HepG2 (cell line): ENCODE measurements at regions not wholly inside any gene's neighbourhood (a gene's known extent, or its start where the extent isn't known, plus 50 kb on each side); places are given as distances from the start of the nearest gene placed in this dataset.

Experiments
- ATAC-seq: fragments of 200-7000 bp; cut with Tn5 transposase; 3 replicates; pipeline ENCODE4 v1.9.1; 2020; ENCODE audit warnings: mild to moderate bottlenecking, moderate library complexity
- BruUV-seq: library from RNA; stranded (reverse); fragments of 400-500 nt; replicated peaks from 2 replicates; lab custom pipeline; 2021; lab: Mats Ljungman, UMichigan
- CTCF ChIA-PET: fragments of 300-600 bp; formaldehyde crosslinking; extraction: SDS; loops from one replicate; lab custom pipeline; 2021; ENCODE audit warnings: low total read pairs, inconsistent platforms, low intra/inter-chr PET ratio; lab: Yijun Ruan, JAX
- POLR2A ChIA-PET: fragments of 350-600 bp; sonication (Branson Sonifier 250); formaldehyde crosslinking; loops from one replicate; lab custom pipeline; 2020; ENCODE audit warnings: antibody characterized with exemption, inconsistent platforms; lab: Yijun Ruan, JAX
- DNase-seq: peaks from one replicate; pipeline ENCODE4 v3.0.0-alpha.2; 2015; ENCODE audit warnings: low spot score
- FAIRE-seq: peaks from 3 replicates; lab custom pipeline; 2011; peaks lifted over from hg19 to GRCh38; lab: Jason Lieb, UNC
- H2AFZ ChIP-seq: one replicate; pipeline ENCODE4 v1.6.1; 2011; ENCODE audit warnings: low read length, inconsistent platforms
- H3K27ac ChIP-seq: fragments of 300-600 bp; 3 replicates; pipeline ENCODE4 v1.8.0; 2011; ENCODE audit warnings: mixed run types, mild to moderate bottlenecking, mixed read lengths, low read length, inconsistent platforms; ENCODE audit not compliant: insufficient read depth; ENCODE audit errors: extremely low read length
- H3K27me3 ChIP-seq, 2 experiments: fragments of 200-600 bp in 1 of 2; 2 replicates in 1 of 2; 3 replicates in 1 of 2; pipeline versions ENCODE4 v1.6.0 to v1.8.0; 2011; ENCODE audit warnings: low read length in 2 of 2, mild to moderate bottlenecking in 2 of 2, moderate library complexity in 2 of 2, inconsistent platforms in 1 of 2; ENCODE audit not compliant: insufficient read depth in 2 of 2, control insufficient read depth in 1 of 2
- H3K36me3 ChIP-seq, 2 experiments: fragments of 200-600 bp in 1 of 2; replicated peaks in 1 of 2; 2 replicates in 1 of 2; 3 replicates in 1 of 2; pipeline versions ENCODE4 v1.5.1 to v1.8.0; 2011; ENCODE audit warnings: low read length in 2 of 2, inconsistent platforms in 1 of 2; ENCODE audit not compliant: insufficient read depth in 2 of 2, control insufficient read depth in 1 of 2
- H3K4me1 ChIP-seq: 2 replicates; pipeline ENCODE4 v1.5.1; 2012; ENCODE audit warnings: low read length, inconsistent platforms; ENCODE audit not compliant: insufficient read depth
- H3K4me2 ChIP-seq: 2 replicates; pipeline ENCODE4 v1.6.0; 2011; ENCODE audit warnings: low read depth, low read length, inconsistent platforms
- H3K4me3 ChIP-seq, 3 experiments: fragments of 200-600 bp in 1 of 3; sonication (generic), shearing (Covaris generic) in 1 of 3; replicated peaks in 1 of 3; 2 replicates each; pipeline ENCODE4 v1.5.1; 2011 to 2016; ENCODE audit warnings: low read length in 3 of 3, inconsistent platforms in 2 of 3, low read depth in 2 of 3, mild to moderate bottlenecking in 2 of 3, control low read depth in 1 of 3, mixed read lengths in 1 of 3; ENCODE audit not compliant: insufficient read depth in 1 of 3
- H3K79me2 ChIP-seq: one replicate; pipeline ENCODE4 v1.6.1; 2011; ENCODE audit warnings: low read length, inconsistent platforms; ENCODE audit not compliant: insufficient read depth
- H3K9ac ChIP-seq: 2 replicates; pipeline ENCODE4 v1.6.0; 2011; ENCODE audit warnings: mild to moderate bottlenecking, low read depth, low read length, inconsistent platforms; ENCODE audit not compliant: insufficient read depth
- H3K9me3 ChIP-seq: 2 replicates; pipeline ENCODE4 v1.5.1; 2012; ENCODE audit warnings: mild to moderate bottlenecking, low read length
- H4K20me1 ChIP-seq: 2 replicates; pipeline ENCODE4 v1.6.0; 2011; ENCODE audit warnings: inconsistent platforms, mild to moderate bottlenecking, low read length, moderate library complexity; ENCODE audit not compliant: insufficient read depth
- DBP ChIP-seq: sonication (generic); formaldehyde crosslinking; IDR thresholded peaks from 2 replicates; pipeline ENCODE4 v1.4.0; 2020; ENCODE audit warnings: missing genetic modification reagents; ENCODE audit errors: not compliant biosample characterization
- DNMT1 ChIP-seq: sonication (generic); formaldehyde crosslinking; IDR thresholded peaks from 2 replicates; pipeline ENCODE4 v1.5.1; 2020; ENCODE audit warnings: mild to moderate bottlenecking, missing genetic modification reagents
- ETV5 ChIP-seq: IDR thresholded peaks from 2 replicates; pipeline ENCODE4 v1.6.1; 2018; ENCODE audit warnings: missing biosample characterization, missing genetic modification reagents, inconsistent platforms, borderline replicate concordance
- HNRNPK ChIP-seq: fragments of 200-400 bp; formaldehyde crosslinking; IDR thresholded peaks from 2 replicates; pipeline ENCODE4 v1.6.1; 2018; ENCODE audit warnings: low read length, low read depth, moderate library complexity, mild to moderate bottlenecking; ENCODE audit not compliant: poor library complexity, severe bottlenecking
- MIER2 ChIP-seq: IDR thresholded peaks from 2 replicates; pipeline ENCODE4 v1.6.1; 2016; ENCODE audit warnings: missing biosample characterization, missing genetic modification reagents
- ZNF33A ChIP-seq: sonication (generic); formaldehyde crosslinking; IDR thresholded peaks from 2 replicates; pipeline ENCODE4 v1.5.1; 2020; ENCODE audit warnings: missing genetic modification reagents, mild to moderate bottlenecking, moderate library complexity, borderline replicate concordance
- ZNF598 ChIP-seq: sonication (generic); formaldehyde crosslinking; IDR thresholded peaks from 2 replicates; pipeline ENCODE4 v1.5.1; 2020; ENCODE audit warnings: mild to moderate bottlenecking, missing genetic modification reagents, borderline replicate concordance
- ZNF660 ChIP-seq: sonication (generic); formaldehyde crosslinking; IDR thresholded peaks from 2 replicates; pipeline ENCODE4 v1.5.1; 2020; ENCODE audit warnings: mild to moderate bottlenecking, low read depth, missing genetic modification reagents, borderline replicate concordance
- ZSCAN25 ChIP-seq: sonication (generic); formaldehyde crosslinking; IDR thresholded peaks from 2 replicates; pipeline ENCODE4 v1.8.0; 2022; ENCODE audit warnings: mild to moderate bottlenecking, missing genetic modification reagents
- ZSCAN31 ChIP-seq: sonication (generic); formaldehyde crosslinking; IDR thresholded peaks from 2 replicates; pipeline ENCODE4 v1.5.0; 2020; ENCODE audit warnings: low read depth, mild to moderate bottlenecking, missing genetic modification reagents
- WGBS: methylation state at CpG from one replicate; pipeline ENCODE4 v1.1.6; 2017; ENCODE audit warnings: low lambda C conversion rate; 5-methylcytosine and 5-hydroxymethylcytosine counted together
- in situ Hi-C: cut with HindIII; loops from 2 replicates; pipeline ENCODE4 v1.10.0; 2017; ENCODE audit warnings: low pct_unique_long_range_greater_than_20kb; ENCODE audit not compliant: extremely low pct_ligation_motif_present
- intact Hi-C: fragments of 100-400 bp; cut with micrococcal nuclease; formaldehyde crosslinking; loops from one replicate; pipeline ENCODE4 v1.10.0; 2022; ENCODE audit not compliant: unreplicated experiment
- TF ChIP-seq, protein P1 (sequence below): IDR thresholded peaks from 2 replicates; pipeline ENCODE4 v1.6.1; 2016; ENCODE audit warnings: control low read depth

GRCh38 chr10:118957443-118957825 lies 72.1 kb upstream of the NANOS1 start:
- no peak for DNase-seq
- intact Hi-C loops (no loop called here), in situ Hi-C loops (no loop called here)
- no peak for TF ChIP-seq MIER2 (CRISPR knock-in tag)
- TF ChIP-seq HNRNPK = no peak
- no peak for TF ChIP-seq ZNF598 (CRISPR knock-in tag)
- TF ChIP-seq DBP (CRISPR knock-in tag) = no peak
- TF ChIP-seq DNMT1 (CRISPR knock-in tag) = no peak
- TF ChIP-seq ZSCAN25 (CRISPR knock-in tag) = no peak
- no peak for TF ChIP-seq ZNF33A
- TF ChIP-seq ETV5 (CRISPR knock-in tag) = no peak
- TF ChIP-seq, protein P1, sequence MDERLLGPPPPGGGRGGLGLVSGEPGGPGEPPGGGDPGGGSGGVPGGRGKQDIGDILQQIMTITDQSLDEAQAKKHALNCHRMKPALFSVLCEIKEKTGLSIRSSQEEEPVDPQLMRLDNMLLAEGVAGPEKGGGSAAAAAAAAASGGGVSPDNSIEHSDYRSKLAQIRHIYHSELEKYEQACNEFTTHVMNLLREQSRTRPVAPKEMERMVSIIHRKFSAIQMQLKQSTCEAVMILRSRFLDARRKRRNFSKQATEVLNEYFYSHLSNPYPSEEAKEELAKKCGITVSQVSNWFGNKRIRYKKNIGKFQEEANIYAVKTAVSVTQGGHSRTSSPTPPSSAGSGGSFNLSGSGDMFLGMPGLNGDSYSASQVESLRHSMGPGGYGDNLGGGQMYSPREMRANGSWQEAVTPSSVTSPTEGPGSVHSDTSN (CRISPR knock-in tag) = no peak
- TF ChIP-seq ZSCAN31 (CRISPR knock-in tag) = no peak
- no peak for TF ChIP-seq ZNF660
- 43% methylated on average over 5 of the region's 5 CpGs for WGBS
- Histone ChIP-seq H3K9ac (no peak overlapping the region), H4K20me1 (no peaks in the 10 kb centered on the region), H3K4me1 (no peaks in the 10 kb centered on the region), H3K9me3 (no peaks in the 10 kb centered on the region), H3K36me3 (no peaks in the 10 kb centered on the region), H3K27me3 (no peaks in the 10 kb centered on the region; a peak in 1 of 5 replicates), H2AFZ (no peak overlapping the region), H3K4me3 (no peak overlapping the region), H3K4me2 (no peak overlapping the region), H3K79me2 (no peaks in the 10 kb centered on the region), H3K27ac (no peak overlapping the region)
- no TSS peak for BruUV-seq
- ChIA-PET POLR2A (no interaction called here), CTCF (no interaction called here)
- FAIRE-seq = no peak
- no peak for ATAC-seq
